GM18909 (cell line): ENCODE measurements at regions not wholly inside any gene's neighbourhood (a gene's known extent, or its start where the extent isn't known, plus 50 kb on each side); places are given as distances from the start of the nearest gene placed in this dataset.
"Not testable (repeated sequence)": the region's sequence is repeated elsewhere in the genome, so short reads cannot be mapped to it uniquely, and the experiment has no call there.

ENCODE experiments used
- ATAC-seq: cut with Tn5 transposase; IDR thresholded peaks from one replicate; pipeline ENCODE4 v1.9.1; 2021; ENCODE audit warnings: mild to moderate bottlenecking; ENCODE audit not compliant: unreplicated experiment, poor library complexity

DNA sequence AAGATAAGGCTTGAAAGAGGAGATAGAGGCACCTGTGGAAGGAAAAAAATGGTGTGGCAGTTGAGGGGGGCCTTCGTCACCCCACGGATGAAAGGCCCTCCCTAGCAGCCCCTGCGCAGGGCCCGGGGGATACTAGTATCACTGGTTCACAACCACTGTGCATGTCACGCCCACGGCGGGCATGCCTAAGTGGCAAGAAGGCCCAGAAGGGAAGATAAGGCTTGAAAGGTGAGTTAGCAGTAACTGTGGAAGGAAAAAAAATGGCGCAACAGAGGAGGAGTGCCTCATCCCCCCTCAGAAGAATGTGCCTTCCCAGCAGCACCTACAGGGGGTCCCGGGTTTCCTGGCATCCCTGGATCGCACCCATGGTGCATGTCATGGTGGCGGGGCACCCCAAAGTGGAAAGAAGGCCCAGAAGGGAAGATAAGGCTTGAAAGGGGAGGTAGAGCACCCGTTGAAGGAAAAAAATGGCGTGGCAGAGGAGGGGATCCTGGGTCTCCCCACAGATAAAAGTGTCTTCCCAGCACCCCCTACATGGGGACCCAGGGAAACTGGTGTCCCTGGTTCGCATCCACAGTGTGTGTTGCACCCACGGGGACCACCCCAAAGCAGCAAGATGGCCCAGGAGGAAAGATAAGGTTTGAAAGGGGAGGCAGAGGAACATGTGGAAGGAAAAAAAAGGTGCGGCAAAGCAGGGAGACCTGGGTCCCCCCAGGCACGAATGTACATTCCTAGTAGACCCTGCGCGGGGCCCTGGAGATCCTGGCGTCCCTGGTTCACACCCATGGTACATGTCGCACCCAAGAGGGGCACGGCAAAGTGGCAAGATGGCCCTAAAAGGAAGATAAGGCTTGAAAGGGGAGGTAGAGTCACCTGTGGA, 279.2 kb downstream of the ALG10 start:
- no peak for ATAC-seq

- no peak for ATAC-seq
Observed at GRCh38 chr12:34302131-34302885, 280.0 kb downstream of the ALG10 start.

DNA sequence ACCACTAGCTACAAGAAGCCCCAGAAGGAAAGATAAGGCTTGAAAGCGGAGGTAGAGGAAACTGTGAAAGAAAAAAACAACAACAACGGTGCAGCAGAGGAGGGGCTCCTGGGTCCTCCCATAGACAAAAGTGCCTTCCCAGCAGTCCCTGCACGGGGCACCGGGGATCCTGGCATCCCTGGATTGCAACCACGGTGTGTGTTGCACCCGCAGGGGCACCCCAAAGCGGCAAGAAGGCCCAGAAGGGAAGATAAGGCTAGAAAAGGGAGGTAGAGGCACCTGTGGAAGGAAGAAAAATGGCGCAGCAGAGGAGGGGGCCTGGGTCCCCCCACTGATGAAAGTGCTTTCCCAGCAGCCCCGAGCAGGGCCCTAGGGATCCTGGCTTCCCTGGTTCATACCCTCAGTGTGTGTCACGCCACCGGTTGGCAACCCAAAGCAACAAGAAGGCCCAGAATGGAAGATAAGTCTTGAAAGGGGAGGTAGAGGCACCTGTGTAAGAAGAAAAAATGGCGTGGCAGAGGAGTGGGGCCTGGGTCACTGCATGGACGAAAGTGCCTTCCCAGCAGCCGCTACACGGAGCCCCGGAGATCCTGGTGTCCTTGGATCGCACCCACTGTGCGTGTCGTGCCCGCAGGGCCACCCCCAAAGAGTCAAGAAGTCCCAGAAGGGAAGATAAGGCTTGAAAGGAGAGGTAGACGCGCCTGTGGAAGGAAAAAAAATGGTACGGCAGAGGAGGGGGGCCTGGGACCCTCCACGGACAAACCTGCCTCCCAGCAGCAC, 281.0 kb downstream of the ALG10 start:
- no peak for ATAC-seq

DNA sequence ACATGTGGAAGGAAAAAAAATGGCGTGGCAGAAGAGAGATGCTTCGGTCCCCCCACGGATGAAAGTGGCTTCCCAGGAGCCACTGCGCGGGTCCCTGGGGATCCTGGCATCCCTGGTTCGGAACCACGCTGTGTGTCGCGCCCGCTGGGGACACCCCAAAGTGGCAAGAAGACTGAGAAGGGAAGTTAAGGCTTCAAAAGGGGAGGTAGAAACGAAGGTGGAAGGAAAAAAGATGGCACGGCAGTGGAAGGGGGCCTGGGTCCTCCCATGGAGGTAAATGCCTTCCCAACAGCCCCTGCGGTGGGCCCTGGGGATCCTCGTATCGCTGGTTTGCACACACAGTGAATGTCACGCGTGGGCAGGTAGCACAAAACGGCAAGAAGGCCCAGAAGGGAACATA, 281.7 kb downstream of the ALG10 start:
- ATAC-seq, result no peak

DNA sequence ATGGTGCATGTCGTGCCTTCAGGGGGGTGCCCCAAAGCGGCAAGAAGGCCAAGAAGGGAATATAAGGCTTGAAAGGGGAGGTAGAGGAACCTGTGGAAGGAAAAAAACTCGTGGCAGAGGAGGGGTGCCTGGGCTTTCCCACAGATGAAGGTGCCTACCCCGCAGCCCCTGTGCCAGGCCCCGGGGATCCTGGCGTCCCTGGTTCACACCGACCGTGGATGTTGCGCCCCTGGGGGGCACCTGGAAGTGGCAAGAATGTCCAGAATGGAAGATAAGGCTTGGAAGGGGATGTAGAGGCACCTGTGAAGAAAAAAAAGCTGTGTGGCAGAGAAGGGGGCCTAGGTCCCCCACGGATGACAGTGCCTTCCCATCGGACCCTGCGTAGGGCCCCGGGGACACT, 282.2 kb downstream of the ALG10 start:
- ATAC-seq, result no peak

DNA sequence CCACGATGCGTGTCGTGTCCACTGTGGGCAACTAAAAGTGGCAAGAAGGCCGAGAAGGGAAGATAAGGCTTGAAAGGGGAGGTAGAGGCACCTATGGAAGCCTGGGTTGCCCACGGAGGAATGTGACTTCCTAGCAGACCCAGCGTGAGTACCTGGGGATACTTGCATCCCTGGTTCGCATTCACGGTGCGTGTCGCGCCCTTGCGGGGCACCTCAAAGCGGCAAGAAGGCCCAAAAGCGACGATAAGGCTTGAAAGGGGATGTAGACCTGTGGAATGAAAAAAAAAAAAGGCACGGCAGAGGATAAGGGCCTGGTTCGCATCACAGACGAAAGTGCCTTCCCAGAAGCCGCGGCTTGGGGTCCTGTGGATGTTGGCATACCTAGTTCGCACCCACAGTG, 282.9 kb downstream of the ALG10 start:
- ATAC-seq, result no peak

- no peak for ATAC-seq
Observed at GRCh38 chr12:34306133-34306830, 284.0 kb downstream of the ALG10 start.

DNA sequence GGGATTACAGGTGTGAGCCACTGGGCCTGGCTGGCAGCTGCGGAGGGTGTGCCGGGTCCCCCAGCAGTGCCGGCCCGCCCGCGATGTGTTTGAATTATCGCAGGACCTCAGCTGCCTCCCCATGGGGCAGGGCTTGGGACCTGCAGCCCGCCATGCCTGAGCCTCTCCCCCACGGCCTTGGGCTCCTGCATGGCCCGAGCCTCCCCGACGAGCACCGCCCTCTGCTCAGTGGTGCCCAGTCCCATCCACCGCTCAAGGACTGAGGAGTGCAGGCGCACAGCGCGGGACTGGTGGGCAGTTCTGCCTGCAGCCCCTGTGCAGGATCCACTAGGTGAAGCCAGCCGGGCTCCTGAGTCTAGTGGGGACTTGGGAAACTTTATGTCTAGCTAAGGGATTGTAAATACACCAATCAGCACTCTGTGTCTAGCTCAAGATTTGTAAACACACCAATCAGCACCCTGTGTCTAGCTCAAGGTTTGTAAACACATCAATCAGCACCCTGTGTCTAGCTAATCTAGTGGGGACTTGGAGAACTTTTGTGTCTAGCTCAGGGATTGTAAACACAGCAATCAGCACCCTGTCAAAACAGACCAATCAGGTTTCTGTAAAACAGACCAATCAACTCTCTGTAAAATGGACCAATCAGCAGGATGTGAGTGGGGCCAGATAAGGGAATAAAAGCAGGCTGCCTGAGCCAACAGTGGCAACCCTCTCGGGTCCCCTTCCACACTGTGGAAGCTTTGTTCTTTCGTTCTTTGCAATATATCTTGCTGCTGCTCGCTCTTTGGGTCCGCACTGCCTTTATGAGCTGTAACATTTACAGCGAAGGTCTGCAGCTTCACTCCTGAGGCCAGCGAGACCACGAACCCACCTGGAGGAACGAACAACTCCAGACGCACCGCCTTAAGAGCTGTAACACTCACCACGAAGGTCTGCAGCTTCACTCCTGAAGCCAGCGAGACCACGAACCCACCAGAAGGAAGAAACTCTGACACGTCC, 287.8 kb downstream of the ALG10 start:
- ATAC-seq, result not testable (repeated sequence)

- no peak for ATAC-seq
Observed at GRCh38 chr12:34311337-34311736, 289.0 kb downstream of the ALG10 start.

DNA sequence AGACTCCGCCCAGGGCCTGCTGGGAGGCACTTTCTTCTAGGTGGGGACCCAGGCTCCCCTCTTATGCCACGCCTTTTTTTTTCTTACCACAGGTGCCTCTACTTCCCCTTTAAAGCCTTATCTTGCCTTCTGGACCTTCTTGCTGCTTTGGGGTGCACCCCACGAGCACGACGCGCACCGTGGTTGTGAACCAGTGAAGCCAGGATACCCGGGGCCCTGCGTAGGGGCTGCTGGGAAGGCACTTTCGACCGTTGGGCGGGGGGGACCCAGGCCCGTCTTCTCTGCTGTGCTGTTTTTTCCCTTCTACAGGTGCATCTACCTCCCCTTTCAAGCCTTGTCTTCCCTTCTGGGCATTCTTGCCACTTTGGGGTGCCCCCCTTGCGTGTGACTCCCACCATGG, 305.4 kb downstream of the ALG10 start:
- ATAC-seq, result no peak

DNA sequence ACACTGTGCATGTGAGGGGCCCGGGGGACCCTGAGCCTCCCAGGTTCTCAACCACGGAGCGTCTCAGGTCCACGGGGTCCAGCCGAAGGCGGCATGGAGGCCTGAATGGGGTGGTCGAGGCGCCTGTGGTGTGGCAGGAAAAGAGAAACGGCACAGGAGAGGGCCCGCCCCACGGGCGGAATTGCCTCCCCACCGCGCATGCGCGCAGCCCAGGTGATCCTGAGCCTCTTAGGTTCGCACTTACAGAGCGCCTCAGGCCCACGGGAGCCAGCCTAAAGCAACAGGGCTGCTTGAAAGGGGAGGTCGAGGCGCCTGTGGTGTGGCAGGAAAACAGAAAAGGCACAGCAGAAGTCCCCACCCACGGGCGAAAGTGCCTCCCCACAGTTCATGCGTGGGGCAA, 311.0 kb downstream of the ALG10 start:
- no peak for ATAC-seq

GRCh38 chr12:34334538-34334937, 312.2 kb downstream of the ALG10 start:
- no peak for ATAC-seq

- ATAC-seq, result no peak
Observed at GRCh38 chr12:34334953-34335743, 312.9 kb downstream of the ALG10 start.

DNA sequence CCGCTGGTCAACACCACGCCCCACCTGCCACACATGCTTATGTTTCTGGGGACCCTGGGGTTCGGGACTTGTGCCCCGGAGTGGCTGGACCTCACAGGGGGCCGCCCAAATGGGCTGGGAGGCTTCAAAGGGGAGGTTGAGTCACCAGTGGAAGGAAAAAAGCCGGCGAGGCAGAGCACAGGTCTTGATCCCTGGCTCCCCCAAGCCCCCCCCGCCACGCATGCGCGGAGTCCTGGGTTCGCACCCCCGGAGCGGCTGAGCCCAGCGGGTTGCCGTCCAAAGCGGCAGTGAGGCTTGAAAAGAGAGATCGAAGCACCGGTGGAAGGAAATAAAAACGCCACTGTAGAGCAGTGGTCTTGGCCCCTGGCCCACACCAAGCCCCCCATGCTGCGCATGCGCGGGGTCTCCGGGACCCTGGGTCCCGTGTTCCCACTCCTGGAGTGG, 313.5 kb downstream of the ALG10 start:
- no peak for ATAC-seq

DNA sequence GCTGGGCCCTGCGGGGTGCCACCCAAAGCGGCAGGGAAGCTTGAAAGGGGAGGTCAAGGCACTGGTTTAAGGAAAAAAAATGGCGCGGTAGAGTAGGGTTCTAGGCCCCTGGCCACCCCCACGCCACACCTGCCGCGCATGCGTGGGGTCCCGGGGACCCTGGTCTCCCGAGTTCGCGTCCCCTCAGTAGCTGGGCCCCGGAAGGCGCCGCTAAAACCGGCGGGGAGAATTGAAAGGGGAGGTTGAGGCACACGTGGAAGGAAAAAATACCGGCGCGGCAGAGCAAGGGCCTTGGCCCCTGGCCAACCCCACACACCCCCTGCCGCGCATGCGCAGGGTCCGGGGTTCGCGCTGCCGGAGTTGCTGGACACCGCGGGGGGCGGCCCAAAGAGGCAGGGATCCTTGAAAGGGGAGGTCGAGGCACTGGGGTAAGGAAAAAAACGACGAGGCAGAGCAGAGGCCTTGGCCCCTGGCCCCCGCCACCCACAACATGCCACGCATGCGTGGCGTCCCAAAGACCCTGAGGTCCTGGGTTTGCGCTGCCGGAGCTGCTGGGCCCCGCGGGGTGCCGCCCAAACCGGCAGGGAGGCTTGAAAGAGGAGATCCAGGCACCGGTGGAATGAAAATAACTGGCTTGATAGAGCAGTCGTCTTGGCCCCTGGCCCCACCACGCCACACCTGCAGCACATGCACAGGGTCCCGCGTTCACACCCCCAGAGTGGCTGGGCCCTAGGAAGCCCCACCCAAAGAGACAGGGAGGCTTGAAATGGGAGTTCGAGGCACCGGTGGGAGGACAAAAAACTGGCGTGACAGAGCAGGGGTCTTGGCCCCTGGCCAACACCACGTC, 314.5 kb downstream of the ALG10 start:
- ATAC-seq, result no peak

DNA sequence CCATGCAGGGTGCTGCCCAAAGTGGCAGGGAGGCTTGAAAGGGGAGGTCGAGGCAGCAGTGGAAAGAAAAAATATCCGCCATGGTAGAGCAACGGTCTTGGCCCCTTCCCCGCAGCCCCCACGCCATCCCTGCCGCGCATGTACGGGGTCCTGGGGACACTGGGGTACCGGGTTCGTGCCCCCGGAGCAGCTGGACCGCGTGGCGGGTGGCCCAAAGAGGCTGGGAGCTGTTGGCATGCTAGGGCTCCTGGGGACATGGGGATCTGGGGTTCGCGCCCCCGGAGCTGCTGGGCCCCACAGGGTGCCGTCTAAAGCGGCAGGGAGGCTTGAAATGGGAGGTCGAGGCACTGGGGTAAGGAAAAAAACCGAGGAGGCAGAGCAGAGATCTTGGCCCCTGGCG, 316.5 kb downstream of the ALG10 start:
- ATAC-seq, result no peak

DNA sequence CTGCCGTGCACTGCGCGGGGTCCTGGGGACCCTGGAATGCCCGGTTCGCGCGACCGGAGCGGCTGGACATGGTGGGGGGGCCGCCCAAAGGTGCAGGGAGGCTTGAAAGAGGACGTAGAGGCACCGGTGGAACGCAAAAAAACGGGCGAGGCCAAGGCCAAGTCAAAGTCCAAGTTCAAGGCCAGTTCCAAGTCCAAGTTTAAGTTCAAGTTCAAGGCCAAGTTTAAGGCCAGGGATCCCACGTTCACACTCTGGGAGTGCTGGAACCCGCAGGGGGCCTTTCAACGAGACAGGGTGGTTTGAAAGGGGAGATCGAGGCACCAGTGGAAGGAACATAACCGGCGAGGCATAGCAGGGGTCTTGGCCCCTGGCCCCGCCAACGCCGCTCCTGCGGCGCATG, 317.6 kb downstream of the ALG10 start:
- ATAC-seq, result no peak
